MG63 (cell line): ENCODE measurements at regions not wholly inside any gene's neighbourhood (a gene's known extent, or its start where the extent isn't known, plus 50 kb on each side); places are given as distances from the start of the nearest gene placed in this dataset.

Experiments
- DNase-seq: peaks from one replicate; pipeline ENCODE4 v3.0.0-alpha.2; 2020
- H3K27me3 ChIP-seq: fragments of 250-450 bp; sonication (Bioruptor Pico); 2 replicates; pipeline ENCODE4 v1.5.1; 2020; ENCODE audit warnings: mild to moderate bottlenecking, moderate library complexity
- H3K36me3 ChIP-seq: fragments of 250-450 bp; sonication (Bioruptor Pico); 2 replicates; pipeline ENCODE4 v1.5.1; 2020; ENCODE audit warnings: mild to moderate bottlenecking, moderate library complexity
- H3K4me3 ChIP-seq: fragments of 250-450 bp; sonication (Bioruptor Pico); 2 replicates; pipeline ENCODE4 v1.5.1; 2020; ENCODE audit warnings: mild to moderate bottlenecking, moderate library complexity
- H3K9me3 ChIP-seq: fragments of 250-450 bp; sonication (Bioruptor Pico); 2 replicates; pipeline ENCODE4 v1.5.1; 2020; ENCODE audit warnings: mild to moderate bottlenecking, moderate library complexity

- no peaks in the 10 kb centered on the region for H3K27me3 ChIP-seq
- no peak for DNase-seq
- H3K4me3 ChIP-seq: no peak overlapping the region
- H3K9me3 ChIP-seq: no peaks in the 10 kb centered on the region
- H3K36me3 ChIP-seq: no peaks in the 10 kb centered on the region
Observed at GRCh38 chr13:108036411-108036932, 178.9 kb downstream of the LIG4 start.

DNA sequence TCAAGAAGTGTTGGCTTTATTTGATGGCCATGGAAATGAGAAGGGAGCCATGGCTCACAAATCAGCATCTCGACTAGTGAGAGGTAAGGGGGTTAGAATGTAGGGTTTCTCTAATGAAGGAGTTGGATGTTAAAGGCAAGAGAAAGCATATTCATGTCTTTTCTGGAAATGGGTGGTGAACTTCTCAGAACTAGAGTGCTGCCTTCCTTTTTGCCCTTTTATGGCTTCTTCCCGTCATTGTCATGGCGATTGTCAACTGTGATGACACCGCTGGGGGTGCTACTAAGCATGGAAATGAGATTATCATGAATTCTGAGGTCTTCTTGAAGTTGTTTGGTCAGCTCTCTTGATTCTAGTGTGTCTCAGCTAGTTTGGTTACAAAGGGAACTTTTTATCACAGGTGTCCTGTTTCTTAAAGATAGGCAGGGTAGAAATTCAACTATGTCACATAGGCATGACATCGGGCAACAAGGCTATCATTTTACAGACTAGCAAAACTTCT is 180.4 kb downstream of the LIG4 start:
- Histone ChIP-seq H3K4me3 (no peak overlapping the region), H3K9me3 (no peaks in the 10 kb centered on the region), H3K36me3 (no peaks in the 10 kb centered on the region), H3K27me3 (no peaks in the 10 kb centered on the region)
- no peak for DNase-seq

- H3K9me3 ChIP-seq: no peaks in the 10 kb centered on the region
- no peak for DNase-seq
- H3K27me3 ChIP-seq: no peaks in the 10 kb centered on the region
- no peak overlapping the region for H3K4me3 ChIP-seq
- no peaks in the 10 kb centered on the region for H3K36me3 ChIP-seq
Observed at GRCh38 chr13:108033800-108034707, 181.3 kb downstream of the LIG4 start.

GRCh38 chr13:108031865-108032264 is 183.5 kb downstream of the LIG4 start:
- no peak overlapping the region for H3K4me3 ChIP-seq
- H3K27me3 ChIP-seq: no peaks in the 10 kb centered on the region
- no peaks in the 10 kb centered on the region for H3K9me3 ChIP-seq
- H3K36me3 ChIP-seq: no peaks in the 10 kb centered on the region
- DNase-seq: no peak

DNA sequence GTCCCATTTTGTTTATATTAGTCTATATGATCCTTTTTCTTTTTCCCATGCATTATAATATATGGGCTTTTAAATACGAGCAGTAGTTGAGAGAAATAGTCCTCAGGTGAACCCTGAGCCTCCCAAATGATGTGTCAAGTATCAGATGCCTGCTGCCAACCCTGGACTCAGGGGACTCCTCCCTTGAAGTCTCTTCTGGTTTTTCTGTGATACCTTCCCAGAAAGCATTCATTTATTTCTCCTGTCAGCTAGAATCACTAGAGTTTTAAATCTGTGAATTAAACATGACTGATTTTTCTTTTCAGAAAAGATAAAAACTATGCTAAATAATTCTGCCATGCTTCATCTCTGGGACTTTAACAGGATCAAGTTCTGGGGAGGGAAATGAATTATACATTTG is 184.6 kb downstream of the LIG4 start:
- H3K9me3 ChIP-seq: no peaks in the 10 kb centered on the region
- no peaks in the 10 kb centered on the region for H3K27me3 ChIP-seq
- no peak overlapping the region for H3K4me3 ChIP-seq
- H3K36me3 ChIP-seq: no peaks in the 10 kb centered on the region
- no peak for DNase-seq

- H3K27me3 ChIP-seq: no peaks in the 10 kb centered on the region
- DNase-seq: no peak
- no peaks in the 10 kb centered on the region for H3K9me3 ChIP-seq
- H3K36me3 ChIP-seq: no peaks in the 10 kb centered on the region
- no peak overlapping the region for H3K4me3 ChIP-seq
Observed at GRCh38 chr13:108026680-108027410, 188.5 kb downstream of the LIG4 start.

DNA sequence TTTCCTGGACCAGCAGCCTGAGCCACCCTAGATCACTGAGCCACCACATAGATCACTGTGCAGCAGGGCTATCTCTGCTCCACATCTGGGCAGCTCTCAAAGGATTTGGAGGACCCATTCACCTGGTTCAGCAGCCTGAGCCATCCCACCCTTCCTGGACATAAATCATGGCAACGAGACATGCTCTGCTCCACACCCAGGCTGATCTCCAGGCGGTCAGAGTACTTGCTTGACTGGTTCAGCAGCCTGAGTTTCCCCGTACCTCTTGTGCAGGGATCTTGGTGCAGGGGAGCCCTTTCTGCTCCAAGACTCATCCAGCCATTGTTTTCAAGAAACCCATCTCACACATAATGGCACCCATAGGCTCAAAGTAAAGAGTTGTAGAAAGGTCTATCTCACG is 195.3 kb downstream of the LIG4 start:
- H3K27me3 ChIP-seq: no peaks in the 10 kb centered on the region
- H3K9me3 ChIP-seq: peaks cover 5% of the 10 kb centered on the region; the same call in 1 of the 2 replicates
- H3K4me3 ChIP-seq: no peak overlapping the region
- no peaks in the 10 kb centered on the region for H3K36me3 ChIP-seq
- no peak for DNase-seq

DNA sequence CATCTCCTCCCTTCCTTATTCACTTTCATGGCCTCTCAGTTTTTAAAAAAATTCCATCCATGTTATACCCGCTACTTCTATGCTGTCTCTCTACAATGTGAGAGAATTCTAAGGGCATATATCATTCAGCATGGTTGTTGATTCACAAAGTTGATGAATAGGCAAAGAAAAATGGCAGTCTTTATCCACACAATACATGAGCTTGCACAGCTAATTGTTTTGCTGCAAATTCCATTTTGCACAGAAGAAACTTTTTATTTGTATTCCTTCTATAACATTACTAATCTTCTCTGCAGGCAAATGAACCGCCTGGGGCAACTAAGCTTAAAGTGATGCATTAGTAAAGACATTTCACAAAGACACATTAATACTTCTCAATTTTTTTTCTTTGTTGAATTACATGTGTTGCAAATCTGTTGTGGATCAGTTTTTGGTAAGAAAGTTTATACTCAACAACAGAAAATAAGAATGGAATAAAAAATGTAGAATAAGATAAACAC is 196.9 kb downstream of the LIG4 start:
- DNase-seq: no peak
- no peaks in the 10 kb centered on the region for H3K36me3 ChIP-seq
- no peak overlapping the region for H3K4me3 ChIP-seq
- no peaks in the 10 kb centered on the region for H3K27me3 ChIP-seq
- H3K9me3 ChIP-seq: peaks cover 5% of the 10 kb centered on the region; the same call in 1 of the 2 replicates

DNA sequence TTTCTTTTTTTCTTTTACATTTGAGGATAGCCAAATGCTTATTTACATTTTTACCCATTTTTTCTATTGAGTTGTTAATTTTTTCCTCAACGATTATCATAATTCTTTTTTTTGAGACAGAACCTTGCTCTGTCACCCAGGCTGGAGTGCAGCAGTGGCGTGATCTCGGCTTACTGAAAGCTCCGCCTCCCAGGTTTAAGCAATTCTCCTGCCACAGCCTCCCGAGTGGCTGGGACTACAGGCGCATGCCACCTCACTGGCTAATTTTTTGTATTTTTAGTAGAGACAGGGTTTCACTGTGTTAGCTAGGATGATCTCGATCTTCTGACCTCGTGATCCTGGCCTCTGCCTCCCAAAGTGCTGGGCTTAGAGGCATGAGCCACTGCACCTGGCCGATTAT is 208.7 kb downstream of the LIG4 start:
- no peaks in the 10 kb centered on the region for H3K36me3 ChIP-seq
- DNase-seq: no peak
- H3K27me3 ChIP-seq: no peaks in the 10 kb centered on the region
- no peak overlapping the region for H3K4me3 ChIP-seq
- H3K9me3 ChIP-seq: no peaks in the 10 kb centered on the region

- H3K27me3 ChIP-seq: no peaks in the 10 kb centered on the region
- no peak overlapping the region for H3K4me3 ChIP-seq
- H3K36me3 ChIP-seq: no peaks in the 10 kb centered on the region
- DNase-seq: no peak
- H3K9me3 ChIP-seq: no peaks in the 10 kb centered on the region
Observed at GRCh38 chr13:108005231-108005630, 210.1 kb downstream of the LIG4 start.

DNA sequence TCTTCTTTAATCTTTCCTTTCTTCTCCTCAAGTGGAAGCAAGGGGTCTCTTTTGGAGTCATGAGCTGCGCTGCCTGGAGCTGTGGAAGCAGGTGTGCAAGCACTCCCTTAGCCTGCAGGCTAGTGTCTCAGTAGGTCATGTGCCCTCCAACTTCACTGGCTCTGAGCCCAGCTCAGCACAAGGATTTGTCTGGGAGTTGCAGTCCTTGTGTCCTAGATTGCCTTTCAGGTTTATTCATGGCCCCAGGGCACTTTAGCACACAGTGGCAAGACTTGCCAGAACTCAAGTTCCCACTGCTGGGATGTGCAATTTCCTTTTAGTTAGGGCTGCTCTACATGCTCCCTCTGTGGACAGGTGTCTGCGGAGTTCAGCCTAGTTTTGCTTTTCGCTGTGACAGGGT is 211.7 kb downstream of the LIG4 start:
- Histone ChIP-seq H3K4me3 (no peak overlapping the region), H3K27me3 (no peaks in the 10 kb centered on the region), H3K36me3 (no peaks in the 10 kb centered on the region), H3K9me3 (no peaks in the 10 kb centered on the region)
- no peak for DNase-seq

GRCh38 chr13:108000998-108001397 is 214.3 kb downstream of the LIG4 start:
- no peaks in the 10 kb centered on the region for H3K27me3 ChIP-seq
- no peak overlapping the region for H3K4me3 ChIP-seq
- no peaks in the 10 kb centered on the region for H3K9me3 ChIP-seq
- no peaks in the 10 kb centered on the region for H3K36me3 ChIP-seq
- no peak for DNase-seq

DNA sequence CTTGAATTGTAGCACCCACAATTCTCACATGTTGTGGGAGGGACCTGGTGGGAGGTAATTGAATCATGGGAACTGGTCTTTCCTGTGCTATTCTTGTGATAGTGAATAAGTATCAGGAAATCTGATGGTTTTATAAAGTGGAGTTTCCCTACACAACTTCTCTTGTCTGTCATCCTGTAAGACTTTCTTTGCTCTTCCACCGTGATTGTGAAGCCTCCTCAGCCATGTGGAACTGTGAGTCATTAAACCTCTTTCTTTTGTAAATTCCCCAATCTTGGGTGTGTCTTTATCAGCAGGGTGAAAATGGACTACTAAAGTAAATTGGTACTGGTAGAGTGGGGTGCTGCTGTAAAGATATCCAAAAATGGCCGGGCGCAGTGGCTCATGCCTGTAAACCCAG is 215.6 kb downstream of the LIG4 start:
- Histone ChIP-seq H3K4me3 (no peak overlapping the region), H3K36me3 (no peaks in the 10 kb centered on the region), H3K9me3 (no peaks in the 10 kb centered on the region), H3K27me3 (no peaks in the 10 kb centered on the region)
- DNase-seq: no peak

GRCh38 chr13:107994137-107994536 is 221.2 kb downstream of the LIG4 start:
- H3K4me3 ChIP-seq: no peak overlapping the region
- H3K36me3 ChIP-seq: no peaks in the 10 kb centered on the region
- DNase-seq: no peak
- no peaks in the 10 kb centered on the region for H3K27me3 ChIP-seq
- no peaks in the 10 kb centered on the region; the same call in 1 of the 2 replicates for H3K9me3 ChIP-seq

- Histone ChIP-seq H3K9me3 (no peaks in the 10 kb centered on the region; the same call in 1 of the 2 replicates), H3K27me3 (no peaks in the 10 kb centered on the region), H3K4me3 (no peak overlapping the region), H3K36me3 (no peaks in the 10 kb centered on the region)
- DNase-seq: no peak
Observed at GRCh38 chr13:107993239-107993949, 221.9 kb downstream of the LIG4 start.

- DNase-seq: no peak
- H3K27me3 ChIP-seq: no peaks in the 10 kb centered on the region
- no peaks in the 10 kb centered on the region for H3K36me3 ChIP-seq
- H3K9me3 ChIP-seq: no peaks in the 10 kb centered on the region; the same call in 1 of the 2 replicates
- H3K4me3 ChIP-seq: no peak overlapping the region
Observed at GRCh38 chr13:107992542-107992941, 222.8 kb downstream of the LIG4 start.
